PFSK-1 (cell line): ENCODE measurements at regions not wholly inside any gene's neighbourhood (a gene's known extent, or its start where the extent isn't known, plus 50 kb on each side); places are given as distances from the start of the nearest gene placed in this dataset.

Experiments
- FOXP2 ChIP-seq: optimal IDR thresholded peaks from 2 replicates; pipeline ENCODE3; 2011; ENCODE audit warnings: borderline replicate concordance, control low read depth, inconsistent platforms; ENCODE audit not compliant: insufficient read depth; ENCODE audit errors: extremely low read length, extremely low read depth
- POLR2AphosphoS5 ChIP-seq: IDR thresholded peaks from 2 replicates; pipeline ENCODE4 v1.6.1; 2012; ENCODE audit warnings: low read depth, mild to moderate bottlenecking, control low read depth, low read length, moderate library complexity
- REST ChIP-seq, 2 experiments: IDR thresholded peaks; 2 replicates each; pipeline versions ENCODE4 v1.6.1 to v1.8.0; 2011 to 2012; ENCODE audit warnings: low read depth in 2 of 2, low read length in 2 of 2, control low read depth in 1 of 2, inconsistent platforms in 1 of 2, mild to moderate bottlenecking in 1 of 2, moderate library complexity in 1 of 2; ENCODE audit not compliant: insufficient read depth in 1 of 2
- SIN3A ChIP-seq: IDR thresholded peaks from 2 replicates; pipeline ENCODE4 v1.6.1; 2012; ENCODE audit warnings: mild to moderate bottlenecking, low read length, moderate library complexity, borderline replicate concordance; ENCODE audit not compliant: insufficient read depth
- TAF1 ChIP-seq: IDR thresholded peaks from 2 replicates; pipeline ENCODE4 v1.6.1; 2012; ENCODE audit warnings: low read length, control low read depth, borderline replicate concordance; ENCODE audit not compliant: insufficient read depth

GRCh38 chr17:71147906-71148305 lies 972.9 kb upstream of the SOX9 start:
- no peak for TF ChIP-seq SIN3A
- no peak for TF ChIP-seq REST (IDR thresholded peaks at IDR 0.05; ENCODE audit: insufficient read depth in 1 of 2, low read depth in 2 of 2, low read length in 2 of 2)
- no peak for TF ChIP-seq TAF1
- TF ChIP-seq POLR2AphosphoS5 = no peak
- TF ChIP-seq FOXP2 = no peak
